ENCODE measurements at regions not wholly inside any gene's neighbourhood (a gene's known extent, or its start where the extent isn't known, plus 50 kb on each side); places are given as distances from the start of the nearest gene placed in this dataset.

- no peak for TF ChIP-seq RXRA (IDR thresholded peaks at IDR 0.05; ENCODE audit: borderline replicate concordance, low read depth)
- no peak for TF ChIP-seq SMC3 (IDR thresholded peaks at IDR 0.05; ENCODE audit: low read depth, low read length)
- TF ChIP-seq CTCF (IDR thresholded peaks at IDR 0.05) = no peak
- no peak for TF ChIP-seq ELF1 (IDR thresholded peaks at IDR 0.05)
- no peak for TF ChIP-seq SIN3A (IDR thresholded peaks at IDR 0.05; ENCODE audit: borderline replicate concordance, low read depth, low read length)
- no peak for TF ChIP-seq EZH2phosphoT487 (IDR thresholded peaks at IDR 0.05; ENCODE audit: borderline replicate concordance, low read depth)
- TF ChIP-seq NRF1 (IDR thresholded peaks at IDR 0.05; ENCODE audit: low read depth, low read length) = no peak
- TF ChIP-seq MEF2A (IDR thresholded peaks at IDR 0.05; ENCODE audit: borderline replicate concordance, low read depth) = no peak
- TF ChIP-seq FOXJ3 (CRISPR knock-in tag; IDR thresholded peaks at IDR 0.05) = no peak
- TF ChIP-seq IRF3 (IDR thresholded peaks at IDR 0.05; ENCODE audit: low read depth, low read length) = no peak
- TF ChIP-seq POLR2AphosphoS5 (IDR thresholded peaks at IDR 0.05; ENCODE audit: low read depth, low read length) = no peak
- TF ChIP-seq GABPA (IDR thresholded peaks at IDR 0.05; ENCODE audit: low read depth) = no peak
- TF ChIP-seq YY1 (IDR thresholded peaks at IDR 0.05; ENCODE audit: low read depth) = no peak
- TF ChIP-seq TAF1 (IDR thresholded peaks at IDR 0.05; ENCODE audit: borderline replicate concordance, low read depth, low read length) = no peak
- no peak for TF ChIP-seq USF2 (IDR thresholded peaks at IDR 0.05; ENCODE audit: borderline replicate concordance, low read depth, low read length)
- no peak for TF ChIP-seq EP300 (IDR thresholded peaks at IDR 0.05; ENCODE audit: borderline replicate concordance in 1 of 2, low read depth in 1 of 2, low read length in 1 of 2)
- TF ChIP-seq CHD2 (IDR thresholded peaks at IDR 0.05; ENCODE audit: low read length, partially characterized antibody) = no peak
- TF ChIP-seq MXI1 (IDR thresholded peaks at IDR 0.05; ENCODE audit: low read depth, low read length) = no peak
- no peak for TF ChIP-seq RAD21 (IDR thresholded peaks at IDR 0.05; ENCODE audit: low read length)
- no peak for TF ChIP-seq FOXM1 (IDR thresholded peaks at IDR 0.05; ENCODE audit: low read depth)
- no peak overlapping the region for H3K27ac ChIP-seq (ENCODE audit: low read depth in 2 of 2, low read length in 1 of 2)
- H3F3A ChIP-seq (replicated peaks; ENCODE audit: insufficient read depth) = peaks cover 1% of the 10 kb centered on the region
- no peaks in the 10 kb centered on the region for H3K9me3 ChIP-seq
- no peak overlapping the region for H3K4me3 ChIP-seq (ENCODE audit: low read depth in 2 of 2, low read length in 1 of 2)
- no peaks in the 10 kb centered on the region for H4K20me1 ChIP-seq (ENCODE audit: insufficient read depth)
- no peaks in the 10 kb centered on the region for H3K36me3 ChIP-seq (replicated peaks in 1 of 2; ENCODE audit: control insufficient read depth in 1 of 2, insufficient read depth in 2 of 2, low read length in 1 of 2)
- peaks cover 2% of the 10 kb centered on the region; the same call in 1 of the 2 replicates for H3K9me2 ChIP-seq
- H3K79me2 ChIP-seq (ENCODE audit: insufficient read depth) = no peaks in the 10 kb centered on the region
- DNase-seq = no peak
- no peak overlapping the region for H3K9ac ChIP-seq
- H3K27me3 ChIP-seq (ENCODE audit: insufficient read depth) = no peaks in the 10 kb centered on the region
- POLR2A ChIA-PET = no interaction called here
- H2AFZ ChIP-seq (ENCODE audit: low read depth) = no peak overlapping the region
- peaks cover 0 to 24% of the 10 kb centered on the region in 2 experiments; a peak in 2 of 4 replicates for H3K4me1 ChIP-seq (ENCODE audit: control insufficient read depth in 1 of 2, insufficient read depth in 2 of 2, low read depth in 1 of 2, low read length in 1 of 2)
- 36% methylated on average over 2 of the region's 2 CpGs for WGBS (ENCODE audit: low lambda C conversion rate)
- H3K4me2 ChIP-seq = no peak overlapping the region
- CTCF ChIA-PET = no interaction called here
Measured at GRCh38 chr9:99485459-99485858, 263.4 kb downstream of the SEC61B start.
